ENCODE measurements at regions not wholly inside any gene's neighbourhood (a gene's known extent, or its start where the extent isn't known, plus 50 kb on each side); places are given as distances from the start of the nearest gene placed in this dataset.

DNA sequence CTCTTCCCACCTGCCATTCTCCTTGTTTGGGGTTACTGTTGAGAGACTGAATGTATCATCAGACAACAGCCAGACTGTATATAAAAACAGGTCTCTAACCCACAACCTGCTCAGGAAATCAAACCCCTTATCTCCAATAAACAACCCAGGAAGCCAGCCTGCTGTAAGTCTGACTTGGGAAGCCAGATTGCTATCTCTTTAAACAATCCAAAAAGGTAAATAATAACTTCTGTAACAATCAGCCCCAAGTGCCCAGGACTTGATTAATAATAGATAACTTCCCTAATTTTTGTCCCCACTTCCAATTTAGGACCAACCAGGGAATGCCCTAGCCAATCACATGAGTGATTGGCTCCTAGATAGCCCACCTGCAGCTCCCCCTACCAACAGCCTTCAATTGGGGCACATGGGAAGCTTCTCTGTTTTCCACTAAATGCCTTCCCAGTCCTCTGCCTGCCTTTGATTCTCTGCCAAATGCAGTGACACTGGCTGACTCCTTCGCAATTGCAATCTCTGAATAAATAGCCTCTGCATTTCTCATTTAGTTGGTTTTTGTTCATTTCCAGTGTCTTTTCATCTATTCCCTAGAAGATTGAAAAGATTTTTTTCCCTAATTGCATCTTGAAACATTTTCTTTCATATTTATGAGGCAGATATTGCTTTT, 117.1 kb upstream of the TAB2 start:
- no peak for TF ChIP-seq FOXM1 (IDR thresholded peaks at IDR 0.05; ENCODE audit: borderline replicate concordance, low read depth)
- no peak for TF ChIP-seq RAD21 (IDR thresholded peaks at IDR 0.05; ENCODE audit: low read depth)
- TF ChIP-seq, protein P1, sequence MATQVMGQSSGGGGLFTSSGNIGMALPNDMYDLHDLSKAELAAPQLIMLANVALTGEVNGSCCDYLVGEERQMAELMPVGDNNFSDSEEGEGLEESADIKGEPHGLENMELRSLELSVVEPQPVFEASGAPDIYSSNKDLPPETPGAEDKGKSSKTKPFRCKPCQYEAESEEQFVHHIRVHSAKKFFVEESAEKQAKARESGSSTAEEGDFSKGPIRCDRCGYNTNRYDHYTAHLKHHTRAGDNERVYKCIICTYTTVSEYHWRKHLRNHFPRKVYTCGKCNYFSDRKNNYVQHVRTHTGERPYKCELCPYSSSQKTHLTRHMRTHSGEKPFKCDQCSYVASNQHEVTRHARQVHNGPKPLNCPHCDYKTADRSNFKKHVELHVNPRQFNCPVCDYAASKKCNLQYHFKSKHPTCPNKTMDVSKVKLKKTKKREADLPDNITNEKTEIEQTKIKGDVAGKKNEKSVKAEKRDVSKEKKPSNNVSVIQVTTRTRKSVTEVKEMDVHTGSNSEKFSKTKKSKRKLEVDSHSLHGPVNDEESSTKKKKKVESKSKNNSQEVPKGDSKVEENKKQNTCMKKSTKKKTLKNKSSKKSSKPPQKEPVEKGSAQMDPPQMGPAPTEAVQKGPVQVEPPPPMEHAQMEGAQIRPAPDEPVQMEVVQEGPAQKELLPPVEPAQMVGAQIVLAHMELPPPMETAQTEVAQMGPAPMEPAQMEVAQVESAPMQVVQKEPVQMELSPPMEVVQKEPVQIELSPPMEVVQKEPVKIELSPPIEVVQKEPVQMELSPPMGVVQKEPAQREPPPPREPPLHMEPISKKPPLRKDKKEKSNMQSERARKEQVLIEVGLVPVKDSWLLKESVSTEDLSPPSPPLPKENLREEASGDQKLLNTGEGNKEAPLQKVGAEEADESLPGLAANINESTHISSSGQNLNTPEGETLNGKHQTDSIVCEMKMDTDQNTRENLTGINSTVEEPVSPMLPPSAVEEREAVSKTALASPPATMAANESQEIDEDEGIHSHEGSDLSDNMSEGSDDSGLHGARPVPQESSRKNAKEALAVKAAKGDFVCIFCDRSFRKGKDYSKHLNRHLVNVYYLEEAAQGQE (IDR thresholded peaks at IDR 0.05; ENCODE audit: low read depth) = no peak
- no peak for TF ChIP-seq EP300 (IDR thresholded peaks at IDR 0.05; ENCODE audit: borderline replicate concordance)
- TF ChIP-seq TAF1 (IDR thresholded peaks at IDR 0.05; ENCODE audit: low read depth) = no peak
- no peak for TF ChIP-seq EGR1 (IDR thresholded peaks at IDR 0.05)
- TF ChIP-seq, protein P2, sequence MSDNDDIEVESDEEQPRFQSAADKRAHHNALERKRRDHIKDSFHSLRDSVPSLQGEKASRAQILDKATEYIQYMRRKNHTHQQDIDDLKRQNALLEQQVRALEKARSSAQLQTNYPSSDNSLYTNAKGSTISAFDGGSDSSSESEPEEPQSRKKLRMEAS (IDR thresholded peaks at IDR 0.05) = no peak
- TF ChIP-seq YY1 (IDR thresholded peaks at IDR 0.05; ENCODE audit: low read depth) = no peak
